NCI-H345 (cell line): ENCODE measurements at regions not wholly inside any gene's neighbourhood (a gene's known extent, or its start where the extent isn't known, plus 50 kb on each side); places are given as distances from the start of the nearest gene placed in this dataset.
A peak's percentile ranks its signal among the peaks of the same experiment; 100 is the strongest.

Experiments
- DNase-seq: peaks from one replicate; lab custom pipeline; 2025; lab: John Stamatoyannopoulos, UW

GRCh38 chr18:24894880-24895279, 434.4 kb downstream of the HRH4 start:
- no peak for DNase-seq

- no peak for DNase-seq
Measured at GRCh38 chr18:24897461-24897860, 437.0 kb downstream of the HRH4 start.

- no peak for DNase-seq
Measured at GRCh38 chr18:24910221-24910620, 441.7 kb downstream of the ZNF521 start.

GRCh38 chr18:24913507-24914170, 438.3 kb downstream of the ZNF521 start:
- DNase-seq, result no peak

GRCh38 chr18:24914171-24914525, 437.8 kb downstream of the ZNF521 start:
- no peak for DNase-seq

- DNase-seq, result no peak
Measured at GRCh38 chr18:24914685-24915084, 437.3 kb downstream of the ZNF521 start.

- no peak for DNase-seq
Measured at GRCh38 chr18:24915547-24915946, 436.4 kb downstream of the ZNF521 start.

DNA sequence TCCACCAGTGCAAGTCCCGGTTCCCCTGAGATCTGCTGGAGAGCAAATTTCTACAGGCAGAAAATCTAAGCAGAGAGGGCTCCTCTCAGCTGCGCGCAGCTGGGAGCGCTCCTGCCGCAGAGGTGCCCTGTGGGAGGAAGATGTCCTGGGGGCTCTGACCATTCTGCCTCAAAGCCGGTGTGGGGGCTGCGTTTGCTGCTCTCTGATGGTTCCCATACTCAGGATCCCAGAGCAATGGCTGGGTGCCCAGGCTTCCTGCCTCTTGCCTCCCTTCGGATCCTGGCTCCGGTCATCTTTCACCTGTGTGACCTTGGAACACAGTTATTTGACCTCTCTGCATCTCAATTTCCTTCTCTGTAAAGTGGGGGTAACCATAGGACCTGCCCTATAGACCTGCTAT, 434.2 kb downstream of the ZNF521 start:
- DNase-seq, result no peak

DNA sequence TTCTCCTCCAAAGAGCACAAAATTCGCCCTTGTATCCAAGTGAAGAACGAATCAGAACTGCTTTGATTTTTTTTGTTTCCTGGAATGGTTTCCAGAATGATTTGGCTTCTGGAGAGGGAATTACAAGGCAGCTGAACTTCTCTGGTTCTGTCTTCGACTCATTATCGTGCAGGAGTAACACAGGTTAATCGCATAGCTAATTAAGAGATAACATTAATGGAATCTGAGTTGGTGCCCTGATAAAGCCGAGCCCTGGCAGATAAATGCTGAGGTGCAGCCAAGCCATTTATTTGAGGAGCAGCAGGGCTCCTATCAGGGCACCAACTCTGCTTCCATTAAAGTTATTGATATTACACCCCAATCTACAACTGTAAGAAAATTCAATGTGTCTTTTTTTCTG, 433.7 kb downstream of the ZNF521 start:
- DNase-seq, result no peak

GRCh38 chr18:24919181-24919797, 432.7 kb downstream of the ZNF521 start:
- DNase-seq, result no peak

DNA sequence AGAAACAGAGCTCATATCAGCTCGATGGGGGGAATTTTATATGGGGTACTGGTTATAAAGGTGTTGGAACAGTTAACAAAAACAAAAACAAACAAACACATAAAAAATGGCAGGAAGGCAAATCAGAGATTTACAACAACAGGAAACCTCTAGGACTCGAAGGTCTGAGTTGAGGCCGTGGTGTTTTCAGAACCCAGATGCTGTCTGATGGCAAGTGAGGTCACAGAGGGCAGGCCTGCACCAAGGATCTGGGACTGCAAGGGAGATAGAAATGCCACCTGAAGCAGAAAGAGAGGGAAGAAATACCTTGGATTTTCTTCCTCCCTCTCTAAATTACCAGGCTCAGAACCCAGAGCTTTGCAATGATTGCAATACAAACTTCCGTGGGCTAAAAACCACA, 429.5 kb downstream of the ZNF521 start:
- no peak for DNase-seq

GRCh38 chr18:24923138-24923537, 428.8 kb downstream of the ZNF521 start:
- DNase-seq, result no peak

DNA sequence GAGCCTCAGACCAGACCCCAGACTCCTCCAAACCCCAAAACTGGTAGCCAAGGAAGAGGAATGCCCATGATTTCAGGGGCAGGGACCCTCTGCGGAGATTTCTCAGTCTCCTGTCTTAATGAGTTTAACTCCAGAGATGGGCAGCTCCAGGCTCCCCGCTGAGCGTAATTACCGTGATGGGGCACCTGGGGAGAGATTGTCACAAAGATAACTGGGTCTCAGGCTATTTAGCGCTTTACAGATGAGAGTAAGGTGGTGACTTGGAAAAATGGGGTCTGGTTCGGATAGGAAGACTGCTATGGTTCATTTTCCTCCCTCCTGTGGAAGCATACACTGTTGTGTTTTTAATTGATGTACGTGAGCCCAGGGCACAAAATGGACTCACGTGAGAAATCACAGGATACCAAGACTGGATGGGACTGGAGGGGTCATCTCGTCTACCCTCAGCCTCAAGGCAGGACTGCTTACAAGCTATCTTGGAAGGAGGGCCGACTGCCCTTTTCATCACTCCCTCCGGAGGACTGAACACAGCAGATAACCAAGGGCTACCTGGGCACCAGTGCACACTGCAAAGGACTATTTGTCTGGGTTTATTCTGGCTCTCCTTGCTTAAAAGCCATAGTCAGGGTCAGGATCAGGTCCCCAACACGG, 427.8 kb downstream of the ZNF521 start:
- no peak for DNase-seq

DNA sequence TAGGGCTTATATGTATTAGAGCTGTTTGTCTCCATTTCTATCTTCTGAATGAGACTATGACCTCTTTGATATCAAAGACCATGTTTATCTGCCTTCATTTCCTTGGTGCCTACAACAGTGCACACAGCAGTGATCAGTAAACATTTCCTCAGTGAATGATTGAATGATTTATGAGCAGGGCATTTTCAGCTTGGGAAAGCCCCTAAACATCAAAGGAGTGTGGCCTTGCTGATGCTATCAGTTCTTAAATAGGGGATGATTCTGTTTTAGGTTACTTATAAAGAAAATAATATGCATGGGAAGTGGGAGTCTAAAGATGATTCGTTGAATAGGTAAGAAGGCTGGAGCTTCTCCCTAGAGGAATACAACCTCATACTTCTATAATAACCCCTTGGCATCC, 425.3 kb downstream of the ZNF521 start:
- no peak for DNase-seq

DNA sequence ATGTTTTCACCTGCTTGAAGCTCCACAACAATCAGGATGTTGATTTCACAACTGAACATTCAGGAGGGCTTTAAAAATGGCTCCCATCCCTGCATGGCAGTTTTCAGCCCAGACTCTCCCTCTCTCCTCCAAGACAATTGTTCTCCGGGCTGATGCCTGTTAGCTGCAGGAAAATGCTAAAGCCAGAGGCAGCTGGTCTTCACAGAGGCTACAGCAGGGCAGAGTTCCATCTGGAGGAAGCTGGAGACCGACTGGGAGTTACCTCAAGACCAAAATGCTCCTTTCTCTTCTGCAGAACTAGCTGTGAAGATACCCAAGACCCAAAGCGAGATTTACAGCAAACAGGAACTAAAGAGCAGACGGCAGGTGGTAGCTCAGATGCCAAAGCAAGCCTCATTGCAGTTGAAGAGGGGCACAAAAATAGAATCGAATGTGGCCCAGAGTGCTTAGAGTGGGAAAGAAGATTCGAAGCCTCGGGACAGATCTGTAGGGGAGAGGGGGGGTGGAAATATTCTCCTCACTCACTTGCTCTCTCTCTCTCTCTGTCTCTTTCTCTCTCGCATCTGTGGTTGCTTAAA, 423.6 kb downstream of the ZNF521 start:
- peak; percentile 69 for DNase-seq

DNA sequence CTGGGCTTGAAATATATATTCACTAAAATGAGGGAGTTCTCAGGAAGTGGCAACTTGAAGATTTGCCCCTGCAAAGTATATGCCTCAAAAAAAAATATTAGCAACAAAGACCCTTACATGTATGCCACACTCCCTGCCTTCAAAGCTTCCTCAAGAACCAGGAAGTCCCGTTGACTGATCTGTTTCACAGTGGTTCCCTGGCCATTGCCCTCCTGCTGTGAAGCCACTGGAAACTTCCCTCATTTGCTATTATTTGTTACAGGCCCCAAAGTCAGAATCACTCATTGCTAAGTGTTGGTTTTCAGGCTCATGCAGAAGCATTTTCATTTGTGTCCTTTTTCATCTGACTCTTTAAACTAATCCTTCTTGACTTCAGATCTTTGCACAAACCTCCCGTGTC, 421.5 kb downstream of the ZNF521 start:
- DNase-seq, result no peak

GRCh38 chr18:24930971-24931370, 421.0 kb downstream of the ZNF521 start:
- peak; percentile 63 for DNase-seq

DNA sequence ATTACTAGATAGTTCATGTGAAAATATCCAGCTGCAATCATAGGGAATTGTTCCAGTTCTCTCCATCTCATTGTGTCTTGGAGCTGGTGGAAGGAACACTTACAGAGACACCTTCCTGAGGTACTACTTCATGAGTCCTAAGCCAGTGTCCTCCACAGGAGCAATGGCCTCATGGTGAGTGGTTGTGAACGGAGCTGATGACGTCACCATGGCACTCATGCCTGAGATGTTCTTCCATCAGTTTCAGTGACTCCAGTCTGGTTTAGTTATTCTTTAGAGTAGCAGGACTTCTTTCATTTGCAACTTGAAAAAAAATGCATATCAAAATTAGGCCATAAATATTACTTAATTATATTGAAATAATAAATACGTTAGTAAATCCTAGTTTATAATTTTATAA, 418.6 kb downstream of the ZNF521 start:
- DNase-seq, result no peak

GRCh38 chr18:24934258-24934932, 417.6 kb downstream of the ZNF521 start:
- DNase-seq, result no peak

DNA sequence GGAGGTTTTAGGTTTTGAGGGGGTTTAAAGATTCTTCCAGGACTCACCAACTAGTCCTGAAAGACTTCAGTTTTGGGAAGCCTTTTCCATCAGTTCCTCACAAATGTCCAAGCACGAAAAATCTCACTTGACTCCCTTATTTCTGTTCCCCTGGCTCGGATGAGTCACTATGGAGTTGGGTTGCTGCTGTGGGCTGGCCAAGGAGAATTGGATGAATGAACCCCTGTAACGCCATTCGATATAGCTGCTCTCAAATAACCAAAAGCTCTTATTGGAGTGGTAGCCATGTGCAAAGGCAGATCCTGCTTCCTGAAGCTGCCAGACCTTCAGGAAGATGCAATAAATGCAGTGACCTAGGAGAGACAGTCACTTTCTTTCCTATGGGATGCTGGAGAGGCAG, 417.0 kb downstream of the ZNF521 start:
- DNase-seq, result no peak

DNA sequence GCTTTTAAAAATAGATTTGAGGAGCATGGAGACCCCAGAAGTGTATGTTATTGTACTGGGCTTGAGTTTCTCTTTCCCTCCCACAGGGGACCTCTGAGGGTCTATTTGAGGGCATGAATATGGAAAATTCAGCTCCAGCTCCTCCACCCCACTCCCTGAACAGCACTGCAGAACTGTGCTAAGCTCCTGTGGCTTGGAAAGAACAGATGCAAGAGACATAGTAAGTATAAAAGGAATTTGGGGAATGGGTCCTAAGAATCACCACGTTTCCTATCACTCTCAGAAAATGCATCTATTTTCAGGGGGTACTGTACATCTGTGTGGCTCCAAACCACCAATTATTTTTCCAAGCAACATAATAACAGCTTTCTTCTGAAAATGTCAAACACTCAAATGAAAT, 416.1 kb downstream of the ZNF521 start:
- DNase-seq, result no peak

- no peak for DNase-seq
Measured at GRCh38 chr18:24936691-24937090, 415.3 kb downstream of the ZNF521 start.
